Prostate gland (tissue), 2 donors: ENCODE measurements at regions not wholly inside any gene's neighbourhood (a gene's known extent, or its start where the extent isn't known, plus 50 kb on each side); places are given as distances from the start of the nearest gene placed in this dataset.
"Not testable (repeated sequence)": the region's sequence is repeated elsewhere in the genome, so short reads cannot be mapped to it uniquely, and the experiment has no call there.

Experiments
- CTCF ChIP-seq, 4 experiments: fragments of 200-600 bp in 2 of 4; fragments of 450-650 bp in 2 of 4; sonication (generic) in 2 of 4; IDR thresholded peaks; 1 replicate in 3 of 4; 2 replicates in 1 of 4; pipeline ENCODE4 v1.5.1; 2016 to 2019; ENCODE audit warnings: antibody characterized with exemption in 4 of 4, mild to moderate bottlenecking in 2 of 4, moderate library complexity in 2 of 4
- POLR2AphosphoS5 ChIP-seq: sonication (generic); formaldehyde crosslinking; IDR thresholded peaks from one replicate; pipeline ENCODE4 v1.6.1; 2017; ENCODE audit warnings: antibody characterized with exemption

- TF ChIP-seq CTCF (IDR thresholded peaks at IDR 0.05); POLR2AphosphoS5: not testable (repeated sequence)
These were observed 304.8 kb upstream of the PLGLB2 start for GRCh38 chr2:87442983-87443577.
